DOHH2 (cell line): ENCODE measurements at regions not wholly inside any gene's neighbourhood (a gene's known extent, or its start where the extent isn't known, plus 50 kb on each side); places are given as distances from the start of the nearest gene placed in this dataset.

Source experiments
- EZH2phosphoT487 ChIP-seq: fragments of 200-600 bp; sonication (generic); IDR thresholded peaks from 2 replicates; pipeline ENCODE4 v1.6.1; 2017; ENCODE audit warnings: borderline replicate concordance, mild to moderate bottlenecking, antibody characterized with exemption, low read length, moderate library complexity, mixed read lengths
- TF ChIP-seq, protein P1 (sequence below): fragments of 200-600 bp; sonication (generic); IDR thresholded peaks from one replicate; pipeline ENCODE4 v1.5.1; 2014; ENCODE audit warnings: antibody characterized with exemption, mild to moderate bottlenecking, low read depth, low read length; ENCODE audit not compliant: poor library complexity, severe bottlenecking

DNA sequence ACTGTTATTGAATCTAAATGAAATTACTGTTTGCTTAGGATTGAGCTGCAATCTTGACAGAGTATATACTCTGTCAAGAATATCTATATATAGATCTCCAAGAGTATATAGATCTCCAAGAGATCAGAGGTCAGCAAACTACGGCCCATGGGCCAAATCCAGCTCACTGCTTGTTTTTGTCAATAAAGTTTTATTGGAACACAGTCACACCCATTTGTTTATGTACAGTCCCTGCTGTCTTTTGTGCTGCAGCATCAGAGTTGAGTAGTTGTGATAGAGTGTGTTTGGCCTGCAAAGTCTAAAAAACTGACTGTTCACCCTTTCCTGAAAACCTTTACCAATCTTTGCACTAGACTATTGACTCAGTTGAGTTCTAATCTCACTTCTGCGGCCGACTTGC lies 66.3 kb upstream of the NPVF start:
- TF ChIP-seq EZH2phosphoT487 = no peak
- TF ChIP-seq, protein P1, sequence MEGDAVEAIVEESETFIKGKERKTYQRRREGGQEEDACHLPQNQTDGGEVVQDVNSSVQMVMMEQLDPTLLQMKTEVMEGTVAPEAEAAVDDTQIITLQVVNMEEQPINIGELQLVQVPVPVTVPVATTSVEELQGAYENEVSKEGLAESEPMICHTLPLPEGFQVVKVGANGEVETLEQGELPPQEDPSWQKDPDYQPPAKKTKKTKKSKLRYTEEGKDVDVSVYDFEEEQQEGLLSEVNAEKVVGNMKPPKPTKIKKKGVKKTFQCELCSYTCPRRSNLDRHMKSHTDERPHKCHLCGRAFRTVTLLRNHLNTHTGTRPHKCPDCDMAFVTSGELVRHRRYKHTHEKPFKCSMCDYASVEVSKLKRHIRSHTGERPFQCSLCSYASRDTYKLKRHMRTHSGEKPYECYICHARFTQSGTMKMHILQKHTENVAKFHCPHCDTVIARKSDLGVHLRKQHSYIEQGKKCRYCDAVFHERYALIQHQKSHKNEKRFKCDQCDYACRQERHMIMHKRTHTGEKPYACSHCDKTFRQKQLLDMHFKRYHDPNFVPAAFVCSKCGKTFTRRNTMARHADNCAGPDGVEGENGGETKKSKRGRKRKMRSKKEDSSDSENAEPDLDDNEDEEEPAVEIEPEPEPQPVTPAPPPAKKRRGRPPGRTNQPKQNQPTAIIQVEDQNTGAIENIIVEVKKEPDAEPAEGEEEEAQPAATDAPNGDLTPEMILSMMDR = no peak
